Islet precursor cell (in vitro differentiated cells): ENCODE measurements at regions not wholly inside any gene's neighbourhood (a gene's known extent, or its start where the extent isn't known, plus 50 kb on each side); places are given as distances from the start of the nearest gene placed in this dataset.
A peak's percentile ranks its signal among the peaks of the same experiment; 100 is the strongest.
"Not testable (repeated sequence)": the region's sequence is repeated elsewhere in the genome, so short reads cannot be mapped to it uniquely, and the experiment has no call there.

Source experiments
- DNase-seq: peaks from one replicate; pipeline ENCODE4 v3.0.0-alpha.2; 2018

DNA sequence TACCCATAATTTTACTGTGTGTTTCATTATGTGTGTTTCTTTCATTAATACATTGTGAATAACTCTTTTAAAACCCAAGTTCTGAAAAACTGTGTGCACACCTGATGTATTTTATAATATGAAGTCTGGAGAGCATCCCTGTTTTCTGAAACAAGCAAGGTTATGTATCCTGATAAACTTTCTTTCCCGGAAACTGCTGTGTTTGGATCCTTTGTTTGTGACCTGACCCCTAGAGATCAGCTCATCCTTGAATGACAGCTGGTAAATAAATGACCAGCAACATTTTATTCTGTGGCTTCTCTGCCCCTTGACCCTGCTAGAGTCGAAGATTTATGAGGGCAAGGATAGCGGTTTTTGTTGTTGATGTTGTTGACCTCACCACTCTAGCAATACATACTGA, 535.6 kb upstream of the ZFP42 start:
- DNase-seq: no peak

- no peak for DNase-seq
Observed at GRCh38 chr4:187464573-187464972, 531.0 kb upstream of the ZFP42 start.

- no peak for DNase-seq
Observed at GRCh38 chr4:187467224-187467623, 528.3 kb upstream of the ZFP42 start.

DNA sequence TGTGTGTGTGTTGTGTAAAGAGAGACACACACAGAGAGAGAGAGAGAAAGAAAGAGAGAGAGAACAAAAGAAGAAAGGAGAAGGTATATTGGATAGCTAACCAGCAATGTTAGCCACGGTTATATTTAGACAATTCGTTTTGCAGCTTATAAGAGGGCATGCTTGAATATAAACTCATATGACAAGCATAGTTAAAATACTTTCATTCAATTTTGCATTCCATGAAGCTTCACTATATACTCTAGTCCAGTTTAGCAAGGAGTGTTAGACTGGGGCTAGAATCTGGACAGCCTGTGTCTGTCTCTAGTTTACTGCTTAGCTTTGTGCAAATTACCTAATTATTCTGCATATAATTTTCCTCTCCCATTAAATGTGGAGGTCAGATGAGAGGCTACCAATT, 525.9 kb upstream of the ZFP42 start:
- no peak for DNase-seq

GRCh38 chr4:187470061-187470460, 525.5 kb upstream of the ZFP42 start:
- DNase-seq: no peak

GRCh38 chr4:187474238-187474637, 521.3 kb upstream of the ZFP42 start:
- DNase-seq: no peak

- no peak for DNase-seq
Observed at GRCh38 chr4:187475901-187476300, 519.7 kb upstream of the ZFP42 start.

DNA sequence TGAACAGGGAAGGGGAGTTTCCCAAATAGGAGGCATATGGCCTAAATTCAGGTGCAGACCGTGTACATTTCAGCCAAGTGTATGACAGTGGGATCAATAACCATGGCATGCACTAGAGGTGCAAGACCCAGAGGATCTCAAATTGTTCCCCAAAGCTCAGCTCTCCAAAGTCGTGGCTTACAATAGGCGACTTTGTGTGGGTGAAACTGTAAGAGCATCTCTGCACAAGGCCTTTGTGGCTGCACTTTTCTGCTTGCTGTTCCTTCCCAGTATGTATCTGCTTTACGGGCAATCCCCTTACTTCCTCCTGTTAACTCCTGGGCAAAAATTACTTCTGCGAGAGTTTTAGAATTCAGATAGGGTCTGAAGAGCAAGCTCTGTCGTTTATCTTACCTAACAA, 518.3 kb upstream of the ZFP42 start:
- no peak for DNase-seq

- peak; percentile 78 for DNase-seq
Observed at GRCh38 chr4:187478292-187479140, 517.1 kb upstream of the ZFP42 start.

DNA sequence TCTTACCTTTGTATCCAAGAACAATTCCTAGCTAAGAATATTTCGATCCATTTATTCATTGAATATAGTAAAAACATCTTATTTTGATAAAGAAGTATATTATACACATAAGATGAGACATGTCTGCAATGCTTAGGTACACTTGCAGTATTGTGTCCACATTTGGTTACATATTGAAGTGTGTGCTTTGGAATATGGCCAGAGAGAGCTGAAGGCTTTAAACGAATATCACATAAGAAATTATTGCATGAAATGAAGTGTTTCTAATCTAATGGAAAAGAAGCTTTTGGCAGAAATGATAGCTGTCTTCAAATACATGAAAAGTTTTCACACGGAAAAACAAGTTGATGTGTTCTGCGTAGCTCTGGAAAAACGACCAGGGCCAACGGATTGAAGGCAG, 516.1 kb upstream of the ZFP42 start:
- DNase-seq: no peak

- DNase-seq: no peak
Observed at GRCh38 chr4:187480146-187481145, 515.1 kb upstream of the ZFP42 start.

- no peak for DNase-seq
Observed at GRCh38 chr4:187484186-187484585, 511.4 kb upstream of the ZFP42 start.

- no peak for DNase-seq
Observed at GRCh38 chr4:187485676-187486075, 509.9 kb upstream of the ZFP42 start.

DNA sequence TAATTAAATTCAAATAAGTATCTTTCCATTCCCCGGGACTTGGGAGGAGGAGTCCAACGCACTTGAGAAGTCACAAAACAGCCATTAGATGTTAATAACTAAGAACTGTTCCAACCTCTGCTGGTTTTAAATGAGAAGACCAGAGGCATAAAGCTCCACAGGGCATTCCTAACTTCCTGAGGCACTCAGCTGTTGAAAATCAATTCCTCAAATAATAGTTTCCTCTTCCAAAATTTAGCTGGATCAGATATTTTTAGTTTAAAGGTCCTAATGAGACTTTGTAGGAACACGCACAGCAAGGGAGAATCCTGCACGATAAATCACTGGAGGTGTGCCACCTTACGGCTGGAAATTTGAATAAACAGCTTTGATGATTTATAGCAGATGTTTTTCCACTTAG, 504.3 kb upstream of the ZFP42 start:
- DNase-seq: no peak

- no peak for DNase-seq
Observed at GRCh38 chr4:187491959-187492358, 503.6 kb upstream of the ZFP42 start.

DNA sequence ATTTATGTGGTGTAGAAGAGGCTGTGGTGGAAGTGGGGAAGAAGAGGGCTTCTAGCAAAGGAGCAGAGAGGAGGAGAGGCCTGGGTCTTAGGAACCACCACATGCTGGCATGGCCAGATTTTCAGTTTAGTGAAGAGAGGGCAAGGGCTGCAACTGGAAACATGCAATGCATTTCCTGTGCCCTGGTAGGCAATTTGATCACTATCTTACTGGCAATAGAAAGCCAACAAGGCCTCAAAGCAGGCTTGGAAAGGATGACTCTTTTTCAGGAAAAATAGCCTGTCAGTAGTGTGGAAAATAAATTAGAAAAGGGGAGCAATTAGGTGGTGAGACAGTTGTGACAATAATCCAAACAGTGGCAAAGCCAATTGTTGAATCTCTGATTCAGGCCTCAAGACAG, 501.9 kb upstream of the ZFP42 start:
- no peak for DNase-seq

DNA sequence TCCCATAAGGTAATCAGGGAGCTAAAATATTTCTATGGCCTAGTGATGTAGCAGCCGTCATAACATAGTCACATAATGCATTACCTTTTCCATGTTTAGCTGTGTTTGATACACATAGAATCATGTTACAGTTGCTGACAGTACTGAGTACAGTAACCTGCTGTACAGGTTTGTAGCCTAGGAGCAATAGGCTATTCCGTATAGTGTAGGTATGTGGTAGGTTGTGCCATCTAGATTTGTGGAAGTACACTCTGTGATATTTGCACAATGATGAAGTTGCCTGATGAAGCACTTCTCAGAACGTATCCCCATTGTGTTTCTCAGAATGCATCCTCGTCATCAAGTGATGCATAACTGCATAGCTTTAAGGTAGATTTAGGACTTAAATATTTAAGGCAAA, 495.6 kb upstream of the ZFP42 start:
- DNase-seq: no peak

GRCh38 chr4:187500796-187501195, 494.8 kb upstream of the ZFP42 start:
- no peak for DNase-seq

DNA sequence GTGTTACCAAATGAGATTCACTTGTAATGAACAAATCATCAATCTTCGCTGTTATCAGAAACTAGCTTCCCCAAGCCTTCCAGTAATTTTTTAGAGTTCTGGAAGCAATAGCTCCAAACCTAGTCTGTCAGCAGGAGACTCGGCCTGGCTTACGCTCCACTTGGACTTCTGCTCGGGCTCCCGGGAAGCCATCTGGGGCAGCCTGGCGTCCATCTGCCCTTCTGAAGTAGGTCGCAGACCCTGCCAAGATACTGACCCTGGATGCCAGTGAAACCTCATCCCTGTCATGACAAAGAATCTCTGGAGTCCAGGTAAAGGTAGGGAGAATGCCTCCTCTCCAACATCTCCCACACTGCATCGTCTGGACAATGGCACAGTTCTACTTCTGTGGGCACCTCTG, 493.8 kb upstream of the ZFP42 start:
- no peak for DNase-seq

GRCh38 chr4:187504974-187505797, 490.4 kb upstream of the ZFP42 start:
- peak; percentile 77 for DNase-seq

DNA sequence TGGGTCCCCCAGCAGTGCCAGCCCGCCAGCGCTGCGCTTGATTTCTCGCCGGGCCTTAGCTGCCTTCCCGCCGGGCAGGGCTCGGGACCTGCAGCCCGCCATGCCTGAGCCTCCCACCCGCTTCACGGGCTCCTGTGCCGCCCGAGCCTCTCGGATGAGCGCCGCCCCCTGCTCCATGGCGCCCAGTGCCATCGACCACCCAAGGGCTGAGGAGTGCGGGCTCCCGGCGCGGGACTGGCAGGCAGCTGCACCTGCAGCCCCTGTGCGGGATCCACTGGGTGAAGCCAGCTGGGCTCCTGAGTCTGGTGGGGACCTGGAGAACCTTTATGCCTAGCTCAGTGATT, 489.8 kb upstream of the ZFP42 start:
- not testable (repeated sequence) for DNase-seq

GRCh38 chr4:187516224-187516623, 479.3 kb upstream of the ZFP42 start:
- no peak for DNase-seq

- no peak for DNase-seq
Observed at GRCh38 chr4:187541666-187542065, 453.9 kb upstream of the ZFP42 start.
